NCI-H524 treated with DMSO at 0.1 percent for 48 hours (cell line): ENCODE measurements at regions not wholly inside any gene's neighbourhood (a gene's known extent, or its start where the extent isn't known, plus 50 kb on each side); places are given as distances from the start of the nearest gene placed in this dataset.
"Not testable (repeated sequence)": the region's sequence is repeated elsewhere in the genome, so short reads cannot be mapped to it uniquely, and the experiment has no call there.

ENCODE experiments used
- DNase-seq: peaks from one replicate; lab custom pipeline; 2025; lab: John Stamatoyannopoulos, UW

DNA sequence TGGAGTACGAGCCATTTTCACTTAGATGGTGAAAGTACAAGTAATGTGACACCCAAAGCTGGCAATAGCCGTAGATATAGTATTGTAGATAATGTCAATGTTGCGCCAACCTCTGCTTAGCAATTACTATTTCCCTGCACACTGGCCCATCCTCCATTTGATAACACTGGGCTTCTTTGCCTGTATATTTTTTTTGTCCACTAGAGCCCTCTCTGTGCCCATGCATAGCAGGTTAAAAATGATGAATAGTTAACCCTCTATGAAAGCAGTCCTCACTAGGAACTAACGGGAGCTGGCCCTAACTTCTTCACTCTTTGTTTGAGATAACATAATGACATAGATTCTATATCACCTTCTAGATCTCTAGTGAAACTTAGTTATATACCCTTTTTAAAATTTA lies 416.8 kb downstream of the TUSC1 start:
- no peak for DNase-seq

- no peak for DNase-seq
Observed at GRCh38 chr9:25260046-25260445, 418.2 kb downstream of the TUSC1 start.

GRCh38 chr9:25255216-25255615 lies 423.0 kb downstream of the TUSC1 start:
- no peak for DNase-seq

DNA sequence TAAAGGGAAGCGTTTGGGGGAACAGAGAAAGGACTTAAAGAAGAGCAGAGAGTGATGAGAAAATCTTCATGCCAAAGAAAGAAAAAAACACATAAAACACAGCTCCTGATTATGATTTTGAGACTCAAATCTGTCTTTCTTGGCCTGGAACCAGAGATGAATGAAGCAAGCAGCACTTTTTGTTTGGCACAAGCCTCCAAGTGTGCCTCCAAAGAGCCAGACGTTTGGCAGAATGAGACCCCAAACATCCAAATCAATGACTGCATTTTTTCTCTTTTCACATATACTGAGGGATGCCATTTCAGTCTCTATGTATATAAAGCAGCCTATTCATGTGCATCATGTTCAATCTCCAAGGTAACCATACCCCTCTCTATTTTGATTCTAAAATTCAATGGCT lies 424.2 kb downstream of the TUSC1 start:
- no peak for DNase-seq

- DNase-seq = no peak
Observed at GRCh38 chr9:25241421-25241820, 436.8 kb downstream of the TUSC1 start.

GRCh38 chr9:25226901-25227686 lies 451.1 kb downstream of the TUSC1 start:
- no peak for DNase-seq

DNA sequence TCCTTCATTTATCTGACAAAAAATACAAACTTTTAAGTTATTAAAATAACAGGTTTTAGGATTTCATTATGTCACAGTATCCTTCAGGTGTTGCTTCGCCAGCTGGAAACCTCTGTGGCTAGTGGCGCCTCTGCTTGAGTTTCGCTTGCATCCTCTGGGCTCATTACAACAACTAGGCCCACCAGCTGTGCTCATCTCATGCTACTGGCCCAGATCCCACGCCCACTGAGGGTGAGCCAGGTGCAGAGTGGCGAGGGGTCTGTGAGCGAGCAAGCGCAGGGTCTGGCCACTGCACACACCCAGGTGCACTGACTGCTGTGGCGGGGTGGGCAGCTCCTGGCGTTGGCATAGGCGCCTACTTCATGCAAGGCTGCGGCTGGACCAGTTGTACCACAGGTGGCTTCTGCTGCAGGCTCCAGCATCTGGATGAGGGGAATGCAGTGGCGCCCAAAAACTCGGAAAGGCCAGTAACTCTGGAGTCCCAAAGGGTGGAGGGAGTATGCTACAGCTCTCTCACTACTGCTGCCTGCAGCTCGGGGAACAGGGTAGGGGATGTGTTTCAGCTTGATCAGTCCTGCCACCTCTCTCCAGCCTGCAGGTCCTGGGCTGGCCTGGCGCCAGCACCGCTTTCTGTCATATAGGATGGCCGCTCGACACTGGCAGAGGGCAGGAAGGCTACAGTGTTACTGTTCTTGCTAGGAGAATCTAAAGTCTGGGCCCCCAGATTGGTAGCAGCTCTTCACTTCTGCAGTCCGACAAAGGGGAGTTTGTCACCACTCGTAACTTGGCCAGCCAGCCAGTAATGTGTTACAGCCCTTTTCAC lies 452.1 kb downstream of the TUSC1 start:
- no peak for DNase-seq

GRCh38 chr9:25224996-25225395 lies 453.2 kb downstream of the TUSC1 start:
- no peak for DNase-seq

GRCh38 chr9:25224309-25224708 lies 453.9 kb downstream of the TUSC1 start:
- DNase-seq = no peak

DNA sequence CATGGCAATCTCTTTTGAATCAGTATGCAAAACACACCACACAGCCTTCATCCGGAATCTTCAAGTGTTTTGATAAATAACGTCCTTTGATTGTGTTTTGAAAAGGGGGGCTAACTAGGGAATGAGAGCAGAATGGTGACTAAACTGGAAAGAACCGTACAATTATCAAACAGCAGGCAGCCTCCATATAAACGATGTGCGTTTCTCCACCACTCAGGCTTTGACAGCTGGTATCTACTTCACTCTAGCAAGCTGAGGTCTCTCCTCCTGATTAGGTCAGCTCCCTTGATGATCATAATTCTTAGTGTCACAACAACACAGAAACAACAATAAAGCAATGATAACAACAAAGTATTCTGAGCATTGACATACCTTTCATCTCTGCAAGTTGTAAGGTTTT lies 465.9 kb downstream of the TUSC1 start:
- no peak for DNase-seq

- no peak for DNase-seq
Observed at GRCh38 chr9:25207402-25208195, 470.6 kb downstream of the TUSC1 start.

DNA sequence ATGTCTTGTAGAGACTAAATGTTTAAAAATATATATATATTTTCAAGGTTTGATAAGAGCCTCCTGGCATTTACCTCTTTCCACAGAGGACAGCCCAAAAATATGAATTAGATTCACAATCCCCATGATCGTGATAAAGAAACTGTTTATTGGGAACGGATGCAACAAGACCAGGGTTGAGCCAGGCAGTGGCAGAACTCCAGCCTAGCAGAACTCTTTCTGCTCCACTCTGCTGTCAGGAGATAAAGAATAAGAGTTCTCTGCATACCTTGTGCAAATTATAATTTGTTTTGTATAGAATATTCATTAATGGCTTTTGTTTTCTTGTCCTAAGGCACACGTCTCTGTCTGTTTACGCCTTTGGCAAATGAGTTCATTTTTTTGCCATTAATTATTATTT lies 472.2 kb downstream of the TUSC1 start:
- no peak for DNase-seq

DNA sequence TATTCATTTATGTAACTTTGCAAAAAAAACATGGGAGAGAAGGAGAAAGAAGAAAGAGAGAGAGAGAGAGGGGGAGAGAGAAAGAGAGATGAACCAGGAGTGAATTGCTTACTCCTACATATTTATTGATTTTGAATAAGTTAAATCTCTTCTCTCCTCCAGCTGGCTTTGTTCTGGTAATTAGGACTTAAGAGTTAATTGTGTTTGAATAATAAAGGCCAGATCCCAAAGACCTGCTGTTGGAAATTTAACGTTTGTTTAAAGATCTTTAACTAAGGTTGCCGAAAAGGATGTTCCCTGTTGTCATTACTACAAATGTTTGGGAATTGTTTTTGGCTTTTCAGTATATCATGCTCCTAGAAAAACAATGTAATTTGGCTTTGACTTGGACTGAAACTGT lies 473.0 kb downstream of the TUSC1 start:
- DNase-seq = no peak

GRCh38 chr9:25177858-25178257 lies 500.4 kb downstream of the TUSC1 start:
- DNase-seq = peak; percentile 67

GRCh38 chr9:25129537-25129936 lies 548.7 kb downstream of the TUSC1 start:
- no peak for DNase-seq

DNA sequence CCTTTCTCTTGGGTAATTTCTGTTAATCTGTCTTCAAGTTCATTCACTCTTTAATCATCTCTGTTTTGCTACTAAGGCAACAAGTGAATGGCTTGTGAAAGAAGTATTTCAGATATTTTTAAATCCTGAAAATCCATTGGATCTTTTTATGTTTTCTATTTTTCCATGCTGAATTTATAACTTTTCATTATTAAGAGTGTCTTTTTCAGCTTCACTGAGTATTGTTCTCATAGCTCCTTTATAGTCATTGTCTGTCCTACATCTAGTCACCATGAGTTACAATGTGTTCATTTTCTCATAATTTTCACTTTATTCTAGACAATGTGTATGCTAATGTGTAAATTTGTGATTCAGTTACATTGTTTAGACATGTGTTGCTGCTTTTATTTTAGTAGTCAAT lies 556.4 kb downstream of the TUSC1 start:
- DNase-seq = no peak

DNA sequence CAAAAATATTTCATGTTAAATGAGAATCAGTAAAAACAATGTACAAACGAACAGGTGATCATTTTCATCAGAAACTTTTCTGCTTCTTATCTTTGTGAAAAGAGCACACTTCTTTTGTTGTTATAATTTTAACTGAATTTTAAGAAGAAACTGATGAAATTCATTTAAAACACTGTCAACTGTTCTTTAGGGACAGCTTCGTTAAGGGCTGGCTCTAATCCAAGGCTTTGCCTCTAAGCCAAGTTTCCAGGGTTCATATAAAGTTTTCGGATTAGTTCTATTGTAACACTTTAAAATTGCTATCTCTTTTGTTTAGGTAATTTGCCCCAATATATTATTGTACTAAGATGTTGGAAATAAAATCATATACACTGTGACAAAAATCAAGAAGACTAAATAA lies 559.2 kb downstream of the TUSC1 start:
- no peak for DNase-seq

DNA sequence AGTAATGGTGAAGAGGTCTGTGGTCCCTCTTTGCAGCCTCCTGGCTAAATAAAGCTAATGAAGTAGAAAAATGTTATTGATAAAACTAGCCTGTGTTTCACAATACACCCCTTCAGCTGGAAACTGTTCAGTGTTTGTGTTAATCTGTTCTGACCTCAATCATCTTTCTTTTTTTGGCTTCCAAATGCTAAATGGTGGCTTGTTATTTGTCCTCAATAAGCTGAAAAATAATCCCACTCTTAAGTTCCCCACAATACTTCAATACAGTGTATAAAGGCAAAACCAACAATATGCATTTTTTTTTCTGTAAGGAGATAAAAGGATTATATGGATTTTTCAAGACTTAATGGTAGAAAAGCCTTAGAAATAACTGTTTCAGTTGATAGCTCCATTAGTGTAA lies 560.5 kb downstream of the TUSC1 start:
- DNase-seq = no peak

- DNase-seq = not testable (repeated sequence)
Observed at GRCh38 chr9:25102204-25102603, 556.5 kb upstream of the IZUMO3 start.

DNA sequence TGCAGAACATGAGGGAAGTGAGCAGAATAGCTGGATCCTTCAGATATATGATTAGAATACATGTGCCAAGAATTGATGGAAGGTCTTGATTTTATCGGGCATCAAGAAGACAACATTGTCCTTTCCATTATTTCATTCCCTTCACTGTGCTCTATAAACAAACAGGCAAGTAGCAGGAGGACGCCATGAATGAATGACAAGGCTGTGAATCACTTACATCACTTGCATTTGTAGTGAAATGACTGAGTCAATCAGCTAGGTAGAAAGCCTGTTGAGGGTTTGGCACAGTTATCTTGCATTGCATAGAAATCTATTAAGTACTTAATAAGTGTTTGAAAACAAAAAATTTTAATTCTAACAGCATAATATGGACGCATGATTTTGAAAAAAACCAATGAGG lies 548.8 kb upstream of the IZUMO3 start:
- no peak for DNase-seq

- DNase-seq = no peak
Observed at GRCh38 chr9:25078202-25078601, 532.5 kb upstream of the IZUMO3 start.

- no peak for DNase-seq
Observed at GRCh38 chr9:25048098-25048724, 502.5 kb upstream of the IZUMO3 start.
